GM23248 (cell line): ENCODE measurements at regions not wholly inside any gene's neighbourhood (a gene's known extent, or its start where the extent isn't known, plus 50 kb on each side); places are given as distances from the start of the nearest gene placed in this dataset.

Source experiments
- EZH2 ChIP-seq: fragments of 200-600 bp; sonication (generic); IDR thresholded peaks from 2 replicates; pipeline ENCODE4 v1.6.1; 2018; ENCODE audit warnings: antibody characterized with exemption, mild to moderate bottlenecking; ENCODE audit not compliant: insufficient read depth, poor library complexity, severe bottlenecking
- EZH2phosphoT487 ChIP-seq: fragments of 200-600 bp; sonication (generic); IDR thresholded peaks from 2 replicates; pipeline ENCODE4 v1.6.1; 2018; ENCODE audit warnings: antibody characterized with exemption, moderate library complexity, mild to moderate bottlenecking, low read depth; ENCODE audit not compliant: insufficient read depth

- TF ChIP-seq EZH2phosphoT487: no peak
- TF ChIP-seq EZH2: no peak
These were observed 353.0 kb upstream of the SFSWAP start for GRCh38 chr12:131357920-131358319.
